ENCODE measurements at regions not wholly inside any gene's neighbourhood (a gene's known extent, or its start where the extent isn't known, plus 50 kb on each side); places are given as distances from the start of the nearest gene placed in this dataset.
"Not testable (repeated sequence)": the region's sequence is repeated elsewhere in the genome, so short reads cannot be mapped to it uniquely, and the experiment has no call there.

GRCh38 chr1:166699613-166700012, 139.7 kb upstream of the POGK start:
- no peak for DNase-seq

- DNase-seq, result no peak
Observed at GRCh38 chr1:166700696-166701095, 138.6 kb upstream of the POGK start.

- no peak for DNase-seq
Observed at GRCh38 chr1:166701603-166702100, 137.6 kb upstream of the POGK start.

- DNase-seq, result no peak
Observed at GRCh38 chr1:166703141-166703540, 136.1 kb upstream of the POGK start.

- no peak for DNase-seq
Observed at GRCh38 chr1:166703726-166704462, 135.4 kb upstream of the POGK start.

- DNase-seq, result no peak
Observed at GRCh38 chr1:166705376-166706289, 133.6 kb upstream of the POGK start.

GRCh38 chr1:166716620-166717019, 122.7 kb upstream of the POGK start:
- DNase-seq, result no peak

- no peak for DNase-seq
Observed at GRCh38 chr1:166721145-166721544, 118.1 kb upstream of the POGK start.

GRCh38 chr1:166730299-166730888, 108.9 kb upstream of the POGK start:
- no peak for DNase-seq

- no peak for DNase-seq
Observed at GRCh38 chr1:166738140-166738539, 101.1 kb upstream of the POGK start.

- DNase-seq, result no peak
Observed at GRCh38 chr1:166738873-166739272, 100.4 kb upstream of the POGK start.

GRCh38 chr1:166740668-166741276, 98.5 kb upstream of the POGK start:
- no peak for DNase-seq

- DNase-seq, result no peak
Observed at GRCh38 chr1:166763318-166763717, 76.0 kb upstream of the POGK start.

GRCh38 chr1:166766942-166767341, 72.3 kb upstream of the POGK start:
- no peak for DNase-seq

- DNase-seq, result not testable (repeated sequence)
Observed at GRCh38 chr1:166784646-166785045, 54.6 kb upstream of the POGK start.

GRCh38 chr1:166785987-166786386, 53.3 kb upstream of the POGK start:
- DNase-seq, result peak in 1 of 2 donors; percentile 2

GRCh38 chr1:166789286-166789685, 50.0 kb upstream of the POGK start:
- no peak for DNase-seq

All from inflammatory macrophage (primary cell).